T-helper 2 cell (primary cell): ENCODE measurements at regions not wholly inside any gene's neighbourhood (a gene's known extent, or its start where the extent isn't known, plus 50 kb on each side); places are given as distances from the start of the nearest gene placed in this dataset.
A peak's percentile ranks its signal among the peaks of the same experiment; 100 is the strongest.

Experiments used
- DNase-seq, 5 experiments: peaks; one replicate each; pipeline versions ENCODE4 v3.0.0 to v3.0.0-alpha.2; 2012 to 2022

GRCh38 chr12:102595315-102595714 is 115.0 kb upstream of the IGF1 start:
- no peak for DNase-seq

DNA sequence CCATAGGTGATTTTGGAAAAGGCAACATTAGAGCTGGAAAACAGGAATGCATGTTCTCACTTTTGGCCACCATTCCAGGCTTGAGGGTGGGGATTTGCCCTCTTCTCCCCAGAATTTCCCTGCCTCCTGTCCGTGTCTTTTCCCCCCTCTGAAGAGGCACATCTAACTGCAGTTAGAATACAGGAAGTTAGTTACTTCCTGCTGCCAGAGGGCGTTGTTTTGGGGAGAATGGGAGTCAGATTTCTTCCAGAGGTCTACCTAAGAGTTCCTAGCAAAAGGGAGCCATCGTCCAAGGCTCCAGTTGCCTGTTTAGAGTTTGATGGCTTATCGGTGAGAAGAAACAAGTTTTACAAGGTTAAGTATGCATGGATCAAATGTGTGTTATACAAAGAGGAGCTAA is 112.8 kb upstream of the IGF1 start:
- DNase-seq: no peak

DNA sequence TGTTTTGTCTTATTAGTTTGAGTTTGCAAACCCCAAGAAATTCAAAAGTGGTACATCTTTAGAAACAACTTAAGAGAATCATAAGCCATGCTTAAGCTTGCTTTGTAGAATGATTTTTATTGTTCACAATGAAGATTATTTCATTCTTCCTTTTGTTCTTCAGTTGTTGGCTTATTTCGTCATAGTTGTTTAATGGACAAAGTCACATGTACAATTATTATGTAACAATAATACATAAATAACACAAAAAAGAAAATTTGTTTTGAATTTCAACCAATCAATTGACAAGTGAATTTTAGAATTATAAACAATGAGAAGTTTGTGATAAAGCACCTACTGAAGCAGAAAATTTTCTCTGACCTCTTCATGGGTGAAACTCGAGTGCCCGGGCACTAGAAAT is 111.8 kb upstream of the IGF1 start:
- DNase-seq: no peak

DNA sequence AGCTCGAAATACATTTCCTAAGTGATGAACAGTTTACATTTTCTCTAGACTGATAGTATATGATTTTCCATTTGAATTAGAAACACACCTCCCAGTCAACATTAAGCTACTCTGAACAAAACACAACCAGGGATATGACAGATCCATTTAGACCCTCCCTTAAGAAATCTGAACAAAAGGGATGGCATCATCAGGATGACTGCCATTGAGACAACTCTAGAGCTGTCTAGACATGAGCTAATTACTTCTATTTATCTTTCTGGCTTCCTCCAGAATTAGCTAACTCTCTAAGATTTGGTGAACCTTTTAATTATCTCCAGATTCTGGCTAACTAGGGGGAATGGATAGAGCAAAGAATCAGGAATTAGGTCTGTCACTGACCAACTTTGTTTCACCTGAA is 92.9 kb upstream of the IGF1 start:
- DNase-seq: no peak

GRCh38 chr12:102571889-102572288 is 91.5 kb upstream of the IGF1 start:
- DNase-seq: no peak

GRCh38 chr12:102570256-102570655 is 89.9 kb upstream of the IGF1 start:
- no peak for DNase-seq

GRCh38 chr12:102569803-102570202 is 89.4 kb upstream of the IGF1 start:
- DNase-seq: no peak

- no peak for DNase-seq
Measured at GRCh38 chr12:102568276-102568675, 87.9 kb upstream of the IGF1 start.

GRCh38 chr12:102567031-102567985 is 86.9 kb upstream of the IGF1 start:
- DNase-seq: no peak

DNA sequence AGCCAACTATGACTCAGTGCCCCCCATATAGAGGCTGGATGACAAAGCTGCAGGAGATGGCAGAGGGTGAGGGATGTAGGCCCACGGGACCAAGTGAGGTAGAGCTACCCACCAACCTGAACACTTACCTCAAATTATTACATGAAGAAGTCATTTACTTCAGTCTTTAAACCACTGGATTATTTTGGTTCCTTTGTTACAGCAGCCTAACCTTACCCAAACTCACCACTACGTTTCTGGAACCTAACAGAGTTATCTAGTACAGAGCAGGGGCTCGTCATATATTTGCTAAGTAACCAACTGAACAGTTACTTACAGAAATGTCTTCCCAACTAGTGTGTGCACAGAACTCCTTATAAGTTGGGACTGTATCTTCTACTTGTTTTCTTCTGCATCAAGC is 85.2 kb upstream of the IGF1 start:
- no peak for DNase-seq

DNA sequence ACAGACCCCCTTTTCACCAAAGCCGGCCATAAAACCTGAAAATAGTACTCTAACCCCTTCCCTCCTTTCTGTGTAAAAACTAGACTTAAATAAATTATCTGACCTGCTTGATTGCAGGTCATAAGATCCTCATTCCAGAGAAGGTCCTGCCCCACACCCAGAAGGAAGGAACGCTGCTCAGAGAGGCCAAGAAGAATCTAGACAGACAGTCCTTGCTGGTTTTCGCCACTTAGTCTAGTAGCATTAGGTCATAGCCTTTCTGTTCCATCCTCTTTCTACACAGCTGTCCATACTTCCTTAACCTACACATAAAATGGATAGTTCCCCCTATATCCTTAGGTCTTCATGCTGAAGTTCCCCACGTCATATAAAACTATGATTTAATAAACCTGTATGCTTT is 83.7 kb upstream of the IGF1 start:
- DNase-seq: no peak

- no peak for DNase-seq
Measured at GRCh38 chr12:102562836-102563425, 82.6 kb upstream of the IGF1 start.

DNA sequence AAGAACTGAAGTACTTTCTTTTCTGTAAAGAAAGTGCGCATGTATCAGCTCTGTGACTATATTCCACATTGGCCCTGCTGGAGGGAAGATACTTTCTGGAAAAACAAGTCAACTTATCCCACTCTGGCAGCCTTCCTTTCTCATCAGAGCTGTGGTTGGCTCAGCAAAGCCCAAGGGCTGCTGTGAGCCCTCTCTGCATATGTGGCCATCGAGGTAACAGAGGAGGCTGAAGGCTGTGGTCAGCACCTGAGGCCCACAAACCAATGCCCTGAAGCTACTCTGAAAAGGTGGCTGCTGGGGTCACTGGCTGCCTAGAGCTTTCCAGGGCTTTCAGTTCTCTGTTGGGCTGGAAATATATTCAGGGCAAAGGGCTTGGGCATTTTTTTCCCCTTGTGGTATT is 70.8 kb upstream of the IGF1 start:
- DNase-seq: no peak

DNA sequence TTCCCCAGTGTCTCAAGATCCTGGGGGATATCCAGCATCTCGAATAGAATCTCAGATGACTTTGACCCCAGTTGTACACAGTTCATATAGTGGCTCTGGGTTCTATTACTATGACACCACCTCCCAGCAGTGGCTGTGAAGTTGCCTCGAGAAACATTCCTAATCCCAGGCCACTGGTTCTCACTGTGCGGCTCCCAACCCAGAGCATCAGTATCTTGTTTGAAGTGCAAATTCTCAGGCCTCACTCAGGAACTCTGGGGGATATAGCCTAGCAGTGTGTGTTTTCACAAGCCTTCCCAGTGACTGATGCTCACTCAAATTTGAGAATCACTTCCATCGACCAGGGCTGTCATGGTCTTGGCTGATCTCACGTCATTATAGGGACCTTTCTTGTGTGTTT is 69.3 kb upstream of the IGF1 start:
- DNase-seq: no peak

DNA sequence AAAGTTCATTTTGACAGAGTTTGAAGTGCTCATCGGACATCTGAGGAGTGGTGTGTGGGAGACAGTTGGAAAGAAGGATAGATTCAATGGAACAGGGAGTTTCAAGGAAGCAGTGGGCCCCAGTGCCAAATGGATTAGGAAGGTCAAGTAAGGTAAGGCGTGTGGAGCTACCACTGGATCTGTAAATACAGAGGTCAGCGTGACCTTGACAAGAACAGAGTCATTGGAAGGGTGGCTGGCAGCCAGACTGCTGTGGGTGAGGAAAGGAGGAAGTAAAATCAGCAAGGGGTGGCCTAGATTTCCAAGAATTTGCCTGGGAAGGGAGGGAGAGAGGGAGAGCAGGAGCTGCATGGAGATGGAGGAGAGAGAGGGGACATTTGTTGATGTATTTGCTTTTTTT is 68.2 kb upstream of the IGF1 start:
- DNase-seq: no peak

DNA sequence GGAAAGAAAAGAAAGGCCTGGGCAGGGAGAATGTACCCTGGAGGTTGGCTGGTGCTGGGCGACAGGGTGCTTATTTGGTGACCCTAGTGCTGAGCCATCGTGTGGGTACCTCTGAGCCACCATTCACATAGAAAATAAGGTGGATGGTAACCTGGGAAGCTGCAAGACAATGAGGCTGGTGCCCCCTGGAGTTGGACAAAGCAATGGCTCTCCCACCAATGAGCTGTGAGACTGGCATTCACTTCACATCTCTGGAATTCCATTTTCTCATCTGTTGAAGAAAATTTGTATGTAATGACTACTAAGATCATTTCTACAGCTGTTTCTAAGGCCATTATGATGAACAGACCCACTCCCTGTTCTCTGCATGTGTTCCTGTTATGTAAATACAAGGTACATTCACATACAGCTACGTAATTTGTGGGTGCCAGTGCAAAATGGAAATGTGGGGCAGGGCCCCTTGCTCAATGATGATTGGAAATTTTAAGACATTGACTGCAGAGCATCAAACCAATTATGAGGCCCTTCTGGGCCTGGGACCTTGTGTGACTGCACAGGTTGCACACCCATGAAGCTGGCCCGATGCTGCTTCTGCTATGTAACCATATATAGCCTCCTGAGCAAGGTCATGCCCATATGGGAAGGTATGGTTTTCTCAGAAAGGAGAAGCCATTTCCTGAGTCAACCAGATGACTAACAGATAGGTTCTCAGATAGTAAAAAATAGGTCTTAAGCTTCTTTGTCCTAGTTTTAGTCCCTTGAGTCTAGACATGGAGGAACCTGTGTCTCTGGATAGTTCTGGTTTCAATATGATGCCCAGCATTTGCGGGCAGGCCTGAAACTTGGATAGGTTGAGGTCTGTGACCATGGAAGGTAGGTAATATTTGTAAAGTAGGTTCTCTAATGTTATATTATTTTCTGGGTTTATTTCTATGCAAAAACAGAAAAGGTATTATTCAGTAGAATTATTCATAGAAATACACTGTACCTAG is 63.4 kb upstream of the IGF1 start:
- peak in 1 of 5 experiments; percentile 23 for DNase-seq

- no peak for DNase-seq
Measured at GRCh38 chr12:102542816-102543440, 62.6 kb upstream of the IGF1 start.

DNA sequence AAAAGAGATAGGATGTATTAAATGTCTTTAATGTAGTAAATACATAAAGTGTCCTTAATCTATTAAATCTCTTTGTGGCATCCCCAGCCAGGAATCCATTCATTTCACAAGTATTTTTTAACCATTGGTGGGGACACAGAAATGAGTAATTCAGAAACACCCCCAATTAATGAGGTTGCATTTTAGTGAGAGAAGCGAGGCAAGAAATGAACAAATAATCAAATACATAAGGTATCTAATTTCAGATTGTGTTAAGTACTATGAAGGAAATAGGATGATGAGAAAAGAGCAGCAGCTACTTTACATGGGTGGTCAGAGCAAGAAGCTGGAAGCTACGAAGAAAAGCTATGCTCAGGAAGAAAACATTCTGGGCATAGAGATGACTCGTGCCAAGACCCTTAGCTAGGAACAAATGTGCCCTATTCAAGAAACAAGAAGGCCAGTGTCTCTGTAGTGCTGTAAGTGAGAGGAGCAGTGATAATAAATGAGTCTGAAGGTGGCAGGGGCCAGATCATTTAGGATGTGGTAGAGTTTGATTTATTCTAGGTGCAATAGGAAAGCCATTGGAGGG is 60.5 kb upstream of the IGF1 start:
- no peak for DNase-seq

- DNase-seq: no peak
Measured at GRCh38 chr12:102539651-102540553, 59.5 kb upstream of the IGF1 start.

GRCh38 chr12:102535306-102535705 is 54.9 kb upstream of the IGF1 start:
- no peak for DNase-seq

GRCh38 chr12:102534899-102535298 is 54.5 kb upstream of the IGF1 start:
- no peak for DNase-seq
